GM12891 (cell line): ENCODE measurements at regions not wholly inside any gene's neighbourhood (a gene's known extent, or its start where the extent isn't known, plus 50 kb on each side); places are given as distances from the start of the nearest gene placed in this dataset.

Experiments
- POLR2A ChIP-seq: IDR thresholded peaks from 2 replicates; pipeline ENCODE4 v1.6.1; 2011; ENCODE audit warnings: low read depth, low read length, control low read depth
- POLR2AphosphoS5 ChIP-seq: IDR thresholded peaks from 2 replicates; pipeline ENCODE4 v1.6.1; 2011; ENCODE audit warnings: low read depth, low read length, control low read depth
- TAF1 ChIP-seq: IDR thresholded peaks from 2 replicates; pipeline ENCODE4 v1.6.1; 2011; ENCODE audit warnings: low read depth, low read length, control low read depth

DNA sequence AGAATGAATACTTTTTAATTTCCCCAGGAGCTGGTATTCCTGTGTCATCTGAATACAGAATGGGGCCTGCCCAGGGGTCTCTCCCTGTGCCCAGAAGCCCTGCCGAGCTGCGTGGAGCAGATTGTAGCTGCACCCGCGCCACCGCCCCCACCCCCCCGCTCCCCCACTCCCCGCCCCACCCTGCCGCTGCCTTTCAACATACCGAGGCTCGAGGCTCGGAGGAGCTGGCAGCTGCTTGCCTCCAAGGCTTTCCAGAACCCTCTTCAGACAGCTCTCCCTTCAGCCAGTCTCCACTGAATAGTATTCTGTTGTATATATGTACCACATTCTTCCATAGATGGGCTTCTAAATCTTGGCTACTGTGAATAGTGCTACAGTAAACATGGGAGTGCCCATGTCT is 150.7 kb downstream of the TSN start:
- TF ChIP-seq POLR2A (no peak), TAF1 (no peak), POLR2AphosphoS5 (no peak)
